Right atrium auricular region (tissue), 2 donors: ENCODE measurements at regions not wholly inside any gene's neighbourhood (a gene's known extent, or its start where the extent isn't known, plus 50 kb on each side); places are given as distances from the start of the nearest gene placed in this dataset.

Experiments used
- DNase-seq: peaks from one replicate; pipeline ENCODE4 v3.0.0-alpha.2; 2019; ENCODE audit warnings: low spot score
- H3K27ac ChIP-seq, 2 donors: fragments of 200-600 bp; sonication (generic); 1 replicate in 1 of 2; 2 replicates in 1 of 2; pipeline ENCODE4 v1.5.1; 2016 to 2019
- H3K27me3 ChIP-seq, 2 donors: fragments of 200-600 bp; sonication (generic); one replicate each; pipeline versions ENCODE4 v1.5.1 to v1.6.0; 2017 to 2019
- H3K36me3 ChIP-seq: fragments of 200-600 bp; sonication (generic); one replicate; pipeline ENCODE4 v1.5.1; 2016
- H3K4me1 ChIP-seq, 2 donors: fragments of 200-600 bp; sonication (generic); one replicate each; pipeline versions ENCODE4 v1.5.1 to v1.6.0; 2017 to 2019
- H3K4me3 ChIP-seq, 2 donors: fragments of 200-600 bp; sonication (generic); 1 replicate in 1 of 2; 2 replicates in 1 of 2; pipeline ENCODE4 v1.5.1; 2017 to 2019; ENCODE audit warnings: mild to moderate bottlenecking in 1 of 2, moderate library complexity in 1 of 2
- H3K9me3 ChIP-seq, 2 donors: fragments of 200-600 bp; sonication (generic); one replicate each; pipeline ENCODE4 v1.5.1; 2019
- CTCF ChIP-seq, 2 donors: fragments of 200-600 bp; sonication (generic); IDR thresholded peaks; one replicate each; pipeline ENCODE4 v1.5.1; 2019; ENCODE audit warnings: antibody characterized with exemption in 2 of 2

- no peaks in the 10 kb centered on the region for H3K9me3 ChIP-seq
- H3K27me3 ChIP-seq: no peaks in the 10 kb centered on the region
- no peak overlapping the region for H3K4me3 ChIP-seq
- peaks cover 0 to 28% of the 10 kb centered on the region in 2 donors for H3K4me1 ChIP-seq
- TF ChIP-seq CTCF (IDR thresholded peaks at IDR 0.05): no peak
- no peak for DNase-seq
- peak overlapping the region in 1 of 2 donors; percentile 74 for H3K27ac ChIP-seq
- no peaks in the 10 kb centered on the region for H3K36me3 ChIP-seq
Observed at GRCh38 chr2:217362710-217363109, 502.8 kb upstream of the TNP1 start.

DNA sequence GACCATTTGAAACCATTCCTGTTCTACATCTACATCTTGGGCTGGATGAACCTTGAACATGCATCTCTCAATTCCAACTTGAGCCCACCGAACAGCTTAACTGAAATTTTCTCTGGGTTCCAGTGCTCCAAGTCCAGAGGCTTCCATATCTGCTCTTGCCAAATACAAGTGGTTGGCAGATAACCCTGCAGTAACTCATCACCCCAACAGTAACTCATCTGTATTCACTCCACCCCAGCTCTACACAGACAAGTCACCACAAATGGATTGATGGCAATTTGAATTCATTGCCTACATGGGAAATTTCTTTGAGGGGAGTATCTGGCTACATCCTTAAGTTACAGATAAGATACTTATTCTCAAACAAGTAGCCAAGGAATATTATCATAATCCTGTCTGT lies 502.4 kb upstream of the TNP1 start:
- Histone ChIP-seq H3K36me3 (no peaks in the 10 kb centered on the region), H3K27me3 (no peaks in the 10 kb centered on the region), H3K27ac (peak overlapping the region; percentile 38 to 74), H3K4me1 (peaks cover 0 to 28% of the 10 kb centered on the region in 2 donors), H3K4me3 (no peak overlapping the region), H3K9me3 (no peaks in the 10 kb centered on the region)
- TF ChIP-seq CTCF (IDR thresholded peaks at IDR 0.05): no peak
- no peak for DNase-seq

- Histone ChIP-seq H3K27me3 (no peaks in the 10 kb centered on the region), H3K36me3 (no peaks in the 10 kb centered on the region), H3K27ac (peak overlapping the region; percentile 38 to 74), H3K4me1 (peaks cover 0 to 28% of the 10 kb centered on the region in 2 donors), H3K9me3 (no peaks in the 10 kb centered on the region), H3K4me3 (no peak overlapping the region)
- DNase-seq: no peak
- TF ChIP-seq CTCF (IDR thresholded peaks at IDR 0.05): no peak
Observed at GRCh38 chr2:217361483-217361880, 501.6 kb upstream of the TNP1 start.

DNA sequence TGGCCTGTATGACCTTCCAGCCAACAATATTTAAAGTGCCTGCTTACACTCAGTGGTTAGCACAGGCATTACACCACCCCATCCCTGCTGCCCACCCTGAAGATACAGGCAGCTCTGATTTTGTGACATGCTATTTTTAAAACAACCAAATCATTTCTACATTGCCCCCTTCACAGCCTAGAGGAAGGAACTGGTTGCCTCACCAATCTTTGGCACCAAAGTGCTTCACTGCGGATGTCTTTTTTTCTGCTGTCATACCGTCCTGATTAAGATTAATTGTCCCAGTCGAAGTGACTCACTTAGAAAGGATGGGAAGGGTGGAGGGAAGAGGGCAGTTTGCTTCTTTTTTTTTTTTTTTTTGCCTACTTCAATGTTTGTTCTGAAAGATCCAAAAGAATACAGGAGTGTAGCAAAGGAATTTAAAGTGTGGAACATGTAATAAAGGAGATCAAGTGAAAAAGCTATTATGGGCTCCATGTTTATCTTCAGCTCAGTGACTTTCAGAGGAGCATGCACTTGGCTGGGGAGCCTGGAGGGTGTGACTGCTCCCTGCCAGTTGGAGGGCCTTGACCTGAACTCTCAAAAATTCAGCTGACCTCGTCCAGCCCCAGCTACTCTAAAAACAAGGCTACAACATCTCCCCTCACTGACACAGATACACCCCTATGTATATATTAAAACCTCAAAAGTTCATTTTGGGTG lies 501.1 kb upstream of the TNP1 start:
- H3K4me3 ChIP-seq: no peak overlapping the region
- no peak for DNase-seq

GRCh38 chr2:217360111-217360510 lies 500.2 kb upstream of the TNP1 start:
- H3K9me3 ChIP-seq: no peaks in the 10 kb centered on the region
- H3K36me3 ChIP-seq: no peaks in the 10 kb centered on the region
- H3K4me3 ChIP-seq: no peak overlapping the region
- DNase-seq: no peak
- H3K4me1 ChIP-seq: peaks cover 0 to 28% of the 10 kb centered on the region in 2 donors
- TF ChIP-seq CTCF (IDR thresholded peaks at IDR 0.05): no peak
- peak overlapping the region in 1 of 2 donors; percentile 74 for H3K27ac ChIP-seq
- no peaks in the 10 kb centered on the region for H3K27me3 ChIP-seq

More for the DNA sequence above, 501.1 kb upstream of the TNP1 start:
- Histone ChIP-seq H3K27ac (peak overlapping the region; percentile 38 to 74), H3K27me3 (no peaks in the 10 kb centered on the region), H3K36me3 (no peaks in the 10 kb centered on the region), H3K9me3 (no peaks in the 10 kb centered on the region), H3K4me1 (peaks cover 0 to 28% of the 10 kb centered on the region in 2 donors)
- TF ChIP-seq CTCF (IDR thresholded peaks at IDR 0.05): no peak
